Testis (tissue), 2 donors: ENCODE measurements at regions not wholly inside any gene's neighbourhood (a gene's known extent, or its start where the extent isn't known, plus 50 kb on each side); places are given as distances from the start of the nearest gene placed in this dataset.

Experiments
- POLR2A ChIP-seq: fragments of 450-650 bp; IDR thresholded peaks from one replicate; pipeline ENCODE4 v1.6.1; 2017; ENCODE audit warnings: antibody characterized with exemption, mild to moderate bottlenecking, moderate library complexity
- TF ChIP-seq, protein P1 (sequence below), 3 experiments: fragments of 450-650 bp in 2 of 3; fragments of 200-600 bp in 1 of 3; sonication (generic) in 1 of 3; IDR thresholded peaks; one replicate each; pipeline ENCODE4 v1.5.1; 2016 to 2019; ENCODE audit warnings: antibody characterized with exemption in 3 of 3, mild to moderate bottlenecking in 2 of 3, moderate library complexity in 1 of 3

GRCh38 chr16:80460988-80461387 lies 79.8 kb upstream of the DYNLRB2 start:
- no peak for TF ChIP-seq POLR2A
- TF ChIP-seq, protein P1, sequence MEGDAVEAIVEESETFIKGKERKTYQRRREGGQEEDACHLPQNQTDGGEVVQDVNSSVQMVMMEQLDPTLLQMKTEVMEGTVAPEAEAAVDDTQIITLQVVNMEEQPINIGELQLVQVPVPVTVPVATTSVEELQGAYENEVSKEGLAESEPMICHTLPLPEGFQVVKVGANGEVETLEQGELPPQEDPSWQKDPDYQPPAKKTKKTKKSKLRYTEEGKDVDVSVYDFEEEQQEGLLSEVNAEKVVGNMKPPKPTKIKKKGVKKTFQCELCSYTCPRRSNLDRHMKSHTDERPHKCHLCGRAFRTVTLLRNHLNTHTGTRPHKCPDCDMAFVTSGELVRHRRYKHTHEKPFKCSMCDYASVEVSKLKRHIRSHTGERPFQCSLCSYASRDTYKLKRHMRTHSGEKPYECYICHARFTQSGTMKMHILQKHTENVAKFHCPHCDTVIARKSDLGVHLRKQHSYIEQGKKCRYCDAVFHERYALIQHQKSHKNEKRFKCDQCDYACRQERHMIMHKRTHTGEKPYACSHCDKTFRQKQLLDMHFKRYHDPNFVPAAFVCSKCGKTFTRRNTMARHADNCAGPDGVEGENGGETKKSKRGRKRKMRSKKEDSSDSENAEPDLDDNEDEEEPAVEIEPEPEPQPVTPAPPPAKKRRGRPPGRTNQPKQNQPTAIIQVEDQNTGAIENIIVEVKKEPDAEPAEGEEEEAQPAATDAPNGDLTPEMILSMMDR (IDR thresholded peaks at IDR 0.05), result no peak
